GM18499 (cell line): ENCODE measurements at regions not wholly inside any gene's neighbourhood (a gene's known extent, or its start where the extent isn't known, plus 50 kb on each side); places are given as distances from the start of the nearest gene placed in this dataset.
"Not testable (repeated sequence)": the region's sequence is repeated elsewhere in the genome, so short reads cannot be mapped to it uniquely, and the experiment has no call there.

Experiments used
- ATAC-seq: cut with Tn5 transposase; IDR thresholded peaks from one replicate; pipeline ENCODE4 v1.9.1; 2021; ENCODE audit warnings: moderate number of reproducible peaks; ENCODE audit not compliant: insufficient read depth, unreplicated experiment

DNA sequence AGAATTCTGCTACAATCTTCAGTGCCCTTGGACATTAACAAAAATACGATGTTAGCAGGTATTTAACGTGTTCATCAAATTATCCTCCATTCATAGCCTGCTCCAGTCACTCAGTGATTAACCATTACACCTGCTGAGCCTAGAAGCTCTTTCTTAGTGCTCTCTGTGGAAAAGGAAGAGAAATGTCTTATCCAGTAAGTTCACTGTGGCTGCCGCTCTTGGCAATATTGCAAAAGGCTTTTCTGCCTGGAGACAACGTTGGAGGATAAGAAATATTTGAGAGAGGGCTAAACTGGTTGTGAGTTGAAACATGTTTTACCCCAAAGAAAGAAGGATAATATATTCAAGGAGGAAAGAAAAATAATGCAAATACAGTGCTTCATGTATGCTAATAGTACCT, 217.4 kb upstream of the HSF2 start:
- ATAC-seq: no peak

DNA sequence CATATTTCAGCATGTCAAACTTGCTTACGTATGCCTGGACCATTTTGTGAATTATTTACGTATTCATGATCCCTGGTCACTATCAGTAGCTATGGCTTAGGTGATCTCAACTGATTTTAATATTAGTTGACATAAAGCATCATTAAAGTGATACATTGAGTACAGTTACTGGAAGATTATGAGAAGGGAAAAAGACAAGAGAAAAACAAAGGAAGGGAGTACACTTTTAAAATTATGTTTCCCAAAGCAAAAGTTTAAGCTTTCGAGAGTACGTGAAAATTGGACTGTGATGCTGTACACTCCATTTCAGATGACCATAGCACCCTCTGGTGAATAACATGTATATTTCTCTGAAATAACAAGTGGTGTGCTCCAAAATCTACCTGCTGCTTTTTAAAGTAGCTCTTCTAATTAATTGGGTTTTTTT, 215.0 kb upstream of the HSF2 start:
- no peak for ATAC-seq

DNA sequence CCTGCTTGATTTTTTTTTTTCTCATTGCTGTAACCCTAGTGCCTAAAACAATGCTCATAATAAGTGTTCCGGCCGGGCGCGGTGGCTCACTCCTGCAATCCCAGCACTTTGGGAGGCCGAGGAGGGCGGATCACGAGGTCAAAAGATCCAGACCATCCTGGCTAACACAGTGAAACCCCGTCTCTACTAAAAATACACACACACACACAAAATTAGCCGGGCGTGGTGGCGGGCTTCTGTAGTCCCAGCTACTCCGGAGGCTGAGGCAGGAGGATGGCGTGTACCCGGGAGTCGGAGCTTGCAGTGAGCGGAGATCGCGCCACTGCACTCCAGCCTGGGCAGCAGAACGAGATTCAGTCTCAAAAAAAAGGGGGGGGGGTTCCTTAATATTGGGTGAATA, 214.0 kb upstream of the HSF2 start:
- not testable (repeated sequence) for ATAC-seq

DNA sequence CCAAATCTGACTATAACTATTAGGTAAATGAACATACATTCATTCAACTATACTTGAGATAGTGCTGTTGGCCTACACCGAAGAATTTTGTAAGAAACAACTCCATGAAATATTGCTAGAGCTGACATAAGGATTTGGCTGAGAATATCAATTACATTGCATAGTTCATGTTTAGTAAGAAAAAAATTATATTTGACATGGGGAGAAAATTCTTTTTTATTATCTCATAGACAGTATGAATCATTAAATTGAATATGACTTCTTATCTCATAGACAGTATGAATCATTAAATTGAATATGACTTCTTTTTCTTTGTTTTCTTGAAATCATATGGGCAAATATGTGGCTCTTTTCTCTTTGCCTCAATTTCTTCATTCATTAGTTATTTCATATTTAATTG, 212.3 kb upstream of the HSF2 start:
- no peak for ATAC-seq

DNA sequence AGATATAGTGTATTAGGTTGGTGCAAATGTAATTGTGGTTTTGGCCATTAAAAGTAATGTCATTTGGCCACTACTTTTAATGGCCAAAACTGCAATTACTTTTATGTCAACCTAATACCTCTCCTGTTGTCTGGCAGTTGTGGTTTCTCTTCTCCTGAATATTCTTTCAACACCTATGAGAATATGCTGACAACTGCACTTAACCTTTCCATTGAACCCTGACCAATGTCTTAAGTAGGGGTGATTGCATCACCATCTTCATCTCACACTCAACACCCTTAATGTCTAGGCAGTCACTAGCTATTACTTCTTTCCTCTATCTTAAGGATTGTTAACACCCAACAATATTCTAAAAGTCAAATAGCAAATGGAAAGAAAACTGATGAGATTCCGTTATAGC, 200.5 kb upstream of the HSF2 start:
- no peak for ATAC-seq

DNA sequence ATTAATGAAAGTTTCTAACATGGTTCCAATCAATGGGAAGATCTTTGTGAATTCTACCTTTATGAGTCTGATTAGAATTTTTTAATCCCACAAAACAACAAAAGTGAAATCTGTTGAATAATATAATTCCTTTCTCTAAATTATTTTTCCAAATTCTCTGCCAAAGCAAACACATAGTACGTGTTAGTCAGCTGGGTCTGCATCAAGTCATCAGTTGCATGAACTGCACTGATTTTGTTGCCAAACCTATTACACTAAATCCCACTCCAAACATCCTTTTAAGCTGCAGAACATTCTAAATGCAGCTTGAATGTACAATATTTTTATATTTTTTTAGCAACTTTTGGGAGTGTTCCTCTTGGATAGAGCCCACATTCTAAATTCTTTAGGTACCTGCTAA, 199.0 kb upstream of the HSF2 start:
- no peak for ATAC-seq

DNA sequence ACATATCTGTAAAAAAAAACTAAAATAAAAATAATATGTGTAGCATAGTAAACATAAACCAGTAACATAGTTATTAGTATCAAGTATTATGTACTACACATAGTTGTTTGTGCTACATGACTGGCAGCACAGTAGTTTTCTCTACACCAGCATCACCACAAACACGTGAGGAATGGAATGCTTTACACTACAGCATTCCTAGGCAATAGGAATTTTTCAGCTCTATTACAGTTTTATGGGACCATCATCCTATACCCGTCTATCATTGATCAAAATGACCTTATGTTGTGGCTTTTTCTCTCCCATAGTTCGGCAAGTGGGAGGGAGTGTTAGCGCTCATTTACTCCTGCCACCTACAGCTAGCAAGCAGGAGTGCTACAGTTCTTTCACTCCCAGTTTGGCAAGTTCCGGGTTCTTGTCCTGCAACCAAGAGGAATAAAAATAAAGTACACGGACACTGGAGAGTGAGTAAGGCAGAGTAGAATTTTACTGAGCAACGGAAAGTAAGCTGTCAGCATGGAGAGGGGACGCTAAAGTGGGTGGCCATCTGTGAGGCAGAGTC, 196.8 kb upstream of the HSF2 start:
- ATAC-seq: no peak

DNA sequence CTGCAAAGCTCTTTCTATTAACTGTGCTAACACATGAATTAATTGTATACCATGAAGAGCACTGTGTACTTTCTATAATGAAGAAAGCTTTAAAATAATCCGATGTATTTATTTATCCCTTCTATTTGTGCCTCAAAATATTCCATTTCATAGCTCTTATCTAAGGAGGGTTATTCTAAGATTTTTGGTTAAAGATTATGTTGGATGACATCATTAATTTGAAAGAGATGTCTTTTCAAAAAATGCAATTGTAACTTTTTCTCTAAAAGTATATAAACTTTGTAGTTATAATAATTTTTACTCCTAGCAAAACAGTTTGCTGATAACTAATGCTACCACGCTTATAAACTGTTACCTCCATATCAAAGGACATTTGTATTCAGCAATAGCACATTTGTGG, 192.4 kb upstream of the HSF2 start:
- ATAC-seq: no peak

DNA sequence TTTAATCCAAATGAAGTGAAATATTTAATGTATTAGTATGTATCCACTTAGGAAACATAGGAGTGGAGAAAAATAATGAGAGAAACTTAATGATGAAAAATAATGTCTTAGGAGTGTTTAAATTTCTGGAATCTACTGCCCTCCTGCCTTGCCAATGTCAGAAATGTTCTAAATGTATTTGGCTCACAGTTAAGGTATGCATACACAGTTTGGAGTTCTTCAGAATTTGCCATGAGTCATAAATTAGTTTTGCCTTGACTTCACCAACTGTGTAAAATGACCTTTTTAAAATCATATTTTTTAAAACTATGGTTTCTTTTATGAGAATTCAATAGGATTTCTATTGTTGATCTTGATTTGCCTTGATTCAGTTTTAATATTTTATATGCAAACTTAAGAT, 191.7 kb upstream of the HSF2 start:
- ATAC-seq: no peak

DNA sequence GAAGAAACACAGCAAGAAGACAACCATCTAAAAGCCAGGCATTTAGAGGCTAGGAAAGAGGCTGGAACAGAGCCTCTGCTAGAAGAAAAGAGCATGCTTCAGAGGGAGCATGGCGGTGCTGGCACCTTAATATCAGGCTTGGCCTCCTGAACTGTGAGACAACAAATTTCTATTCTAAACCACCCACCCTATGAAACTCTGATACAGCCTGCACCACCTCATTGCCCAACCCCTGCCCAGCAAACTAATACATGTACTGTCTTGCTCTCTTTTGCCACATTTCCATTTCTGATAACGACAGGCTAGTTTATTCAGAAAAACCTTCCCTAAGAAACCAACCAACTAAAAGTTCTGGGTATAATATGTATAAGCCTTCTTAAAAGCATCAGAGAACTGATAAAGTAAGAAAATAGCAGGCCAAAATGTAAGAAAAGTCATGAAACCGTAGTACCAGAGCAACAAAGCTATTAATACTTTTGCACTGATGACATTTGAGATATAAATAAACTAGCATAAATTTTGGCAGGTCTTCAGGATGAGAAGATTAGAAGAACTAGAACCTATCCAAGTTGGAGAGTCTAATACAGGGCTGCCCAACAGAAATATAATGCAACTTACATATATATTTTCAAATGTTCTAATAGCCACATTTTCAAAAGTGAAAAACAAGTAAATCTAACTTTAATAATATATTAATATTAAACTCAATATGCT, 184.7 kb upstream of the HSF2 start:
- ATAC-seq: no peak

DNA sequence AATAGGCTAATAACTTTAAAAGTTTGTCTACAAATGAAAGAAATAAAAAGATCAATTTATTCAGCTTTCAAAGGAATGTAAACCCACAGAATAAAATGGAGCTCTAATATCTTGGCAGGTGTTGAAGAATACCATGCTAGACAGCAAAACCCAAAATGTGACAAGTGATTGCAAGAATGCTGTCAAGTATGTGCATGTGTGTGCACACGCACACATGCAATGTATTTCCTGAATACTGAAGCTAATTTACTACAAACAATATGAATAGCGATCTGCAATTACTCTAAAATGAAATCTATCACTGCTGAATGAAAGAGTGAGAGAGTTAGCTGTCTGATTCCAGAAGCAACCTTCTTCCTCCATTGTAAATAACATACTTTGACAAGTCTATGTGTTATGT, 179.2 kb upstream of the HSF2 start:
- ATAC-seq: no peak

DNA sequence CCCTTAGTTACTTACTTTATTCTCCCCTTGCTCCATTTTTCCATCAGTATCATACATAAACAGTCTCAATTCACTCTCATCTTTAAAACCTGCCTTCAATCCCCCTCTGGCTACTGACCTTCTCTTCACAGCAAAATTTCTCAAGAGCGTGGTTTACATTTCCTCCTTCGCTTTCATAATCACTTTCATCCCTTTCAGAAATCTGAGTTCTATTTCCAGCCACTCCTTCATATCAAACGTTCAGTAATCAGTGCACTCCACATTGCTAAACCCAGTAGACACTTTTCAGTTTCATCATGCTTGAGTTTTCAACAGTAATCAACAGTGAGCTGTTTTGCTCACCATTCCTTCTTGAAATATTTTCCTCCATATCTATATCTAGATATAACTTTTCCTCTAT, 176.7 kb upstream of the HSF2 start:
- ATAC-seq: no peak

DNA sequence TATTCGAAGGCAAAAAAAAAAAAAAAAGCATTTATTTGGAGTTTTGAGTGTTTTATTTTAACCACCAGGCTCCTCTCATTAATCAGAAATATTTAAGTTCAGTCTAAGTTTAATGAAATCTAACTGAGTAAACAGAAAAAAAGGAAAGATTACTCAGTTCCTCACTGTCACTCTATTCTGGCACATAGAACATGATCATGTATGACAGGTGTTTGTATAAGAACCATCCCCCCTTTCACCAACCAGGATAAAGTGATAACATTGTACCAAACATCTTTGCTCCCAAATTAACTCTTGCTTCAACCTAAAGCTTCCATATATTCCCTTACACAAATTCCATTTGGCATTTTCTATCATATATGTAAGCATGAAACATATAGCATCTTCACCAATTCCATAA, 176.2 kb upstream of the HSF2 start:
- ATAC-seq: no peak

DNA sequence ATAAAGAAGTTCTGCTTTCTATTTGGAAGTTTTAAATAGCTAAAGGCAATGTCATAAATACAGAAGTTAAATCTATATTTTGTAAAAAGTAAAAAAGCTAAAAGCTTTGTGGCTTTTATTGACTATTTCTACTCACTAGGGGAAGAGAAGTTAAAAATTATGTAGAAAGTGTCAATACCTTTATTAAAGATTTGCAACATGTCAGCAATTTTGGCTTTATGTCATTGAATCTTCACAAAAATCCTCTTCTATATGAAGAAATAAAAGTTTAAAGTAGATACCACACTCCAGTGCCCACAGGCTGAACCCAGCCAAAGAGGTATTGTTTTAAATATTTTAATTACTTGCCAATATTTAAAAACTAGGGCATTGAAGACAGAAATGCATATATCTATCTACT, 160.6 kb upstream of the HSF2 start:
- no peak for ATAC-seq

DNA sequence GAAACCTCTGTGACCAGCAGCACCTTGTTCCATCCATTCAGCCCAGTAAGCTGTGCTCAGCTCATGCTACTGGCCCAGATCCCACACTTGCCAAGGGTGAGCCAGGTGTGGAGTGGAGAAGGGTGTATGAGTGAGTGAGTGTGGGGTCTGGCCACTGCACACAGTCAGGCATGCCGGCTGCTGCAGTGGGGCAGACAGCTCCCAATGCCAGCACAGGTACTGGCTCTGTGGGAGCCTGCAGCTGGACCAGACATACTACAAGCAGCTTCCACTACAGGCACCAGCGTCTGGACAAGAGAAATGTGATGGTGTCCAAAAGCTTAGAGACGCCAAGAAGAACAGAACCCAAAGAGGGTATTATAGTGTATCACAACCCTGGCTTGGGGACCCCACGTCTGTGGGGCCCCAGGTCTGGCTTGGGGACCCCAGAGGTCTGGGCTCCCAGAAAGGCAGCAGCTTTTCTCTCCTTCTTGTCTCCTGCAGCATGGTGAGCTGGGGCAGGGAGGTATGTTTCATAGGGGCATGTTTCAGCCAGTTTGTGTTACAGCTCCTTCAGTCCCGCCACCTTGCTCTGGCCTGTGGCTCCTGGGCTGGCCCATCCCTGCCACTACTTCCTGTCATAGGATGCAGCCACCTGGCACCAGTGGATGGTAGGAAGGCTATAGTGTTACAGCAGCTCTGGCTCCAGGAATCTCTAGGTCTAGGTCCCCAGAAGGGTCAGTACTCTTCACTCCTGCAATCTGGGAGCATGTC, 152.4 kb upstream of the HSF2 start:
- ATAC-seq: no peak

DNA sequence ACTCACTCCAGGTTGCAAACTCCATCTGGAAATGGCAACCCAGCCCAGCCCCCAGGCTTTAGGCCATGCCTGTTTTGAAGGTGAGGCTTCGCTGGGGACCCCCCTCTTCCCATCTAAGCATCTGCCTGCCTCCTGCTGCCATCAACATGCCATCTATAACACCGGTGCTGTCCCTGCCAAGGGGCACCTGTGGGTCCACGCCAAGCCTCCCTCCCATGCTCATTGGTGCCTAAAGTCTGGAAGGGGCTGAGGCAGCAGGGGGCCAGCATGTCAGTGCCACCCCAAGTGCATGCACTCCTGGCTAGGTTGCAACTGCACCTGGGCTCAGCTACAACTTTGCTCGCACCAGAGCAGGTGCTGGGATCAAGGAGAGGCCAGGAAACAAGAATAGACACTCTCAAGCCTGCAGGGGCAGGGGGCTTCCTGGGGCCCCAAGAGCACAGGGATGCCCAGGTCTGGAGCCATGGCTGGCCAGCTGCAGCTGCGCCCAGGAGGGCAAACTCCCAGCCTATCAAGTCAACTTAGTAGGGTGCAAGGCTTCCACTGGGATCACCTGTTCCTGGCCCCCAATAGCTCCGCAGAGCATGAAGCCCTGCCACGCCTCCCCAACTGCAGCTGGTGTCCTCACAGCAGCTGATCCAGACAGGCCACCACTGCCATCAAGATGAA, 151.3 kb upstream of the HSF2 start:
- ATAC-seq: no peak

DNA sequence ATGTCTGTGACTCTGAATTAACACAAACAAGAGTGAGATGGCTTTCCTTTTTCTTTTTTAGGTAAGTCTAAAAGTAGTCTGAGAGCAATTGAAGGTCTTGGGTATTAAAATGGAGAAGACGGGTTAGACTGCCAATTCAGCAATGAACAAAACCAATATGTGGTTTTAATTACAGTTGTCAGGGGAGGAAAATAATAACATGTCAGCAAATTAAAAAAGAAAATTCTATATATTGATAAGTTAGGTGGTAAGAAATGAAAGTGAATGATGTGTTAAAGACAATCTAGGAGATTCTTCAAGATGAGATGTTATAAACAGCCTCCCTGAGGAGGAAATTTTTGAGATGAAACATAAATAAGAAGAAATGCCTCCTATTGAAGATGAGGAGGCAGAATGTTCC, 150.6 kb upstream of the HSF2 start:
- no peak for ATAC-seq

DNA sequence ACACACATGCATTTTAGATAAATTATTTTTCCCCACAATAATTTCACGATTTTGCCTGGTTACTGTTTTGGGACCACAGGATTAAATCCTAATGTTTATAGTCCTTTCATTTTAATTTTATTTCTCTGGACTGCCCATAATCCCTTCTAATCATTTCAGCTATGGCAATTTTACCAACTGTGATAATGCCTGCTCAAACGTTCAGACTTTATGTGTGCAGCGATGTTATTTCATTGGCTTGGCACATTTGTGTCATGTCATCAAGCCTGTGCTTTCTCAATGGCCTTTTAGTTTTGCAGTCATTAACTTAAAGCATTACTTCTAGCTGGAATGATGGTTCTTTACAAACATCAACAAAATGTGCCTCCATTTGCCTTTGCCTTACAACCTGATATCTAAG, 140.6 kb upstream of the HSF2 start:
- ATAC-seq: no peak

DNA sequence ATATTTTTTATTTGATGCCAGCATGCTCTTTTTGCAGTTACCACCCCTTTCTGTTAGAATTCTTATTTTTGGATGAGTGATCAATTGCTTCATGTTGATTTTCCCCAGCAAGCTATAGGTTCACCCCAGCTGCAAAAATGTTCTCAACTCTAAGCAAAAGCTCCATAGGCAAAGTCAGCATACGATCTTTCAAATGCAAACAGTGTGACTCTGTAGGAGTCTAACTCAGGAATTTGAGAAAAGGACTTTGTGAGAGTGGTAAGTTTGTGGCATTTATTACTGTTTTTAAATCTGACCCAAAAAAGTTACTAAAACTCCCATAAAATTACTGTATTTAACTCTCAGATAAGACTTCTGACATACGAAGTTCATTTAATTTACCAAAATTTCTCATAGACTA, 134.9 kb upstream of the HSF2 start:
- no peak for ATAC-seq

DNA sequence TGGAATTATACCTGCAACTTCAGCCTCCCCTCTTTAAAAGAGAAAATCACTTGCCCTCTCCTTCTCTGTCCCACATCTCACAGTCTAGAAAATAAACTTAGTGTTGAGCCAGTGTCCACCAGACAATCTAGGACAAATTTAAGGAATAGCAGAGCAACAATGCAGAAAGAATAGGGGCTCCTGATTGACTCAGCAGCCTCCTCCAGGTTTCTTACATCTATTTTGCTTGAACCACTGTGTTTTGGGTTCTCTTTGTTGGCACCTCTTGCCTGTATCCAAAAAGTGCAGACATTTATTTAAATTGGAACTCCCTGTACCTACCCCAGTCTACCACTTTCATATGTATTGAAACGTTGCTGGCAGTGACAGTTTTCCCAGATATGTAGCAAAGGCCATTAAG, 133.7 kb upstream of the HSF2 start:
- no peak for ATAC-seq

DNA sequence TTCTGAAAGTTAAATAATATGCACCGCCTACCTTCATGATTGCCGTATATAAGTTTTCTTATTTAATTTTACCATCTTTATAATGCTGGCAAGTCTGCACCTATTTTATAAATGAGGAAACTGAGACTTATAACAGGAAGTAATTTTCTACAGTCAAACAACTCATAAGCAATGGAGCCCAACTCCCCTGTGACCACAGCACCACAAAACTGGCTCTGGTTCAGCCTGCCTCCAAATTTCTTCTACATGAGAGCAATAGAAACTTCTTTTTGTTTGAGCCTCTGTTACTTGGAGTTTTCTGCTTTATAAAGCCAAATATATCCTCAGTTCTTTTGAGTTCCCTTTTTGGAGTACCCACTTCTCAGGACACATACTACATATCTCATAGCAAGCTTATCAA, 131.1 kb upstream of the HSF2 start:
- ATAC-seq: no peak
